NT2/D1 (cell line): ENCODE measurements at regions not wholly inside any gene's neighbourhood (a gene's known extent, or its start where the extent isn't known, plus 50 kb on each side); places are given as distances from the start of the nearest gene placed in this dataset.
"Not testable (repeated sequence)": the region's sequence is repeated elsewhere in the genome, so short reads cannot be mapped to it uniquely, and the experiment has no call there.

Source experiments
- YY1 ChIP-seq: IDR thresholded peaks from 2 replicates; pipeline ENCODE4 v1.6.1; 2011; ENCODE audit not compliant: insufficient read length, insufficient read depth
- ZNF274 ChIP-seq: IDR thresholded peaks from 2 replicates; pipeline ENCODE4 v1.6.1; 2011; ENCODE audit warnings: mild to moderate bottlenecking, low read depth, low read length

GRCh38 chr6:26818640-26819225 is 159.2 kb upstream of the ZNF322 start:
- TF ChIP-seq YY1, ZNF274: not testable (repeated sequence)
